HEK293 (cell line): ENCODE measurements at regions not wholly inside any gene's neighbourhood (a gene's known extent, or its start where the extent isn't known, plus 50 kb on each side); places are given as distances from the start of the nearest gene placed in this dataset.

Experiments used
- CTCF ChIA-PET: fragments of 350-600 bp; formaldehyde crosslinking; extraction: SDS; loops from one replicate; lab custom pipeline; 2021; ENCODE audit warnings: antibody characterized with exemption; lab: Yijun Ruan, JAX
- POLR2A ChIA-PET: fragments of 300-600 bp; formaldehyde crosslinking; extraction: SDS; loops from one replicate; lab custom pipeline; 2020; ENCODE audit warnings: antibody characterized with exemption, inconsistent platforms; lab: Yijun Ruan, JAX
- H3K27ac ChIP-seq: fragments of 200-500 bp; sonication (Bioruptor generic); 2 replicates; pipeline ENCODE4 v1.5.1; 2014; ENCODE audit warnings: low read depth, low read length, control low read depth, inconsistent platforms; ENCODE audit errors: extremely low read depth
- H3K36me3 ChIP-seq, 2 experiments: fragments of 200-500 bp in 1 of 2; sonication (Bioruptor generic) in 1 of 2; 1 replicate in 1 of 2; 2 replicates in 1 of 2; pipeline ENCODE4 v1.5.1; 2014 to 2017; ENCODE audit warnings: inconsistent platforms in 2 of 2, low read length in 2 of 2; ENCODE audit not compliant: control insufficient read depth in 2 of 2, insufficient read depth in 1 of 2
- H3K4me1 ChIP-seq: fragments of 200-500 bp; sonication (Bioruptor generic); 2 replicates; pipeline ENCODE4 v1.5.1; 2014; ENCODE audit warnings: mild to moderate bottlenecking, low read length, inconsistent platforms; ENCODE audit not compliant: control insufficient read depth, insufficient read depth
- H3K4me3 ChIP-seq: 2 replicates; pipeline ENCODE4 v1.5.1; 2011; ENCODE audit warnings: low read depth, mild to moderate bottlenecking, control low read depth, low read length, moderate library complexity
- H3K9me3 ChIP-seq: fragments of 200-500 bp; sonication (Bioruptor generic); 2 replicates; pipeline ENCODE4 v1.5.1; 2014; ENCODE audit warnings: low read depth, low read length, inconsistent platforms; ENCODE audit not compliant: control insufficient read depth, insufficient read depth
- EGR2 ChIP-seq: fragments of 450-650 bp; formaldehyde crosslinking; IDR thresholded peaks from 2 replicates; pipeline ENCODE4 v1.5.1; 2016; ENCODE audit warnings: low read depth, missing biosample characterization, missing genetic modification characterization
- MZF1 ChIP-seq: fragments of 450-650 bp; formaldehyde crosslinking; IDR thresholded peaks from 2 replicates; pipeline ENCODE4 v1.5.1; 2017; ENCODE audit warnings: missing biosample characterization, missing genetic modification characterization, borderline replicate concordance
- OVOL3 ChIP-seq: fragments of 450-650 bp; formaldehyde crosslinking; IDR thresholded peaks from 2 replicates; pipeline ENCODE4 v1.5.1; 2016; ENCODE audit warnings: missing biosample characterization, missing genetic modification characterization
- SP7 ChIP-seq: fragments of 450-650 bp; formaldehyde crosslinking; IDR thresholded peaks from 2 replicates; pipeline ENCODE4 v1.5.1; 2016; ENCODE audit warnings: missing biosample characterization, missing genetic modification characterization
- TRIM28 ChIP-seq: IDR thresholded peaks from 2 replicates; pipeline ENCODE4 v1.6.1; 2011; ENCODE audit warnings: low read length, control low read depth, borderline replicate concordance
- ZFHX2 ChIP-seq: fragments of 450-650 bp; formaldehyde crosslinking; conservative IDR thresholded peaks from 2 replicates; pipeline ENCODE4 v1.5.1; 2016; ENCODE audit warnings: missing biosample characterization, missing genetic modification characterization
- ZNF19 ChIP-seq: fragments of 450-650 bp; formaldehyde crosslinking; IDR thresholded peaks from 2 replicates; pipeline ENCODE4; 2016; ENCODE audit warnings: missing biosample characterization, missing genetic modification characterization, low read depth
- ZNF274 ChIP-seq, 2 experiments: fragments of 200-500 bp in 1 of 2; fragments of 450-650 bp in 1 of 2; sonication (Bioruptor generic) in 1 of 2; formaldehyde crosslinking in 1 of 2; IDR thresholded peaks; 2 replicates each; pipeline versions ENCODE4 v1.5.1 to v1.6.1; 2014 to 2016; ENCODE audit warnings: borderline replicate concordance in 1 of 2, inconsistent platforms in 1 of 2, low read length in 1 of 2, missing biosample characterization in 1 of 2, missing genetic modification characterization in 1 of 2
- ZNF596 ChIP-seq: fragments of 450-650 bp; IDR thresholded peaks from 2 replicates; pipeline ENCODE4 v1.5.0; 2018; ENCODE audit warnings: missing biosample characterization, mild to moderate bottlenecking, missing genetic modification characterization, moderate library complexity
- TF ChIP-seq, protein P1 (sequence below): fragments of 450-650 bp; formaldehyde crosslinking; IDR thresholded peaks from 2 replicates; pipeline ENCODE4 v1.5.1; 2016; ENCODE audit warnings: missing biosample characterization, missing genetic modification characterization
- TF ChIP-seq, protein P2 (sequence below): fragments of 450-650 bp; formaldehyde crosslinking; IDR thresholded peaks from 2 replicates; pipeline ENCODE4 v1.5.1; 2016; ENCODE audit warnings: missing biosample characterization, missing genetic modification characterization, borderline replicate concordance
- TF ChIP-seq, protein P3 (sequence below): fragments of 450-650 bp; formaldehyde crosslinking; IDR thresholded peaks from 2 replicates; pipeline ENCODE4 v1.5.1; 2016; ENCODE audit warnings: missing biosample characterization, missing genetic modification characterization
- TF ChIP-seq, protein P4 (sequence below): fragments of 450-650 bp; formaldehyde crosslinking; IDR thresholded peaks from 2 replicates; pipeline ENCODE4 v1.5.1; 2017; ENCODE audit warnings: missing biosample characterization, missing genetic modification characterization
- TF ChIP-seq, protein P5 (sequence below): fragments of 450-650 bp; formaldehyde crosslinking; IDR thresholded peaks from 2 replicates; pipeline ENCODE4 v1.5.1; 2016; ENCODE audit warnings: missing biosample characterization, missing genetic modification characterization

DNA sequence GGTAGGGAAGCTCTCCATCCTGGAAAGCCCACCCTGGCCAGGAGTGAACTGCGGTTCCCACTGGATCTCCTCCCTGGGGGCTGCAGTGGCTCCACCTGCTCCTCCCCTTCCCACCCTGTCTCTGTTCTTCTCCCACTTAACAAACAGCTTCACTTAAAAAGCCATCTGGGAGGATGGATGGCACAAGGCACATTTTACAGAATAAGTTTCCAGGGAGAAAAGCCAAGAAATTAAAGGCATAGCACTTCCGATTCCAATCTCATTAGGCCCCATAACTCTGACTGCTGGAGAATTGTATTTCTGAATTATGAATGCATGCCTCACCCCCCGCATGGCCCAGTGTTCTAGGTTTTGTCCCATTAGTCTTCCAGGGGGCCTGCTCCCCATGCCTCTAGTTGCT lies 718.3 kb downstream of the PTPRU start (continued):
- TF ChIP-seq, protein P1, sequence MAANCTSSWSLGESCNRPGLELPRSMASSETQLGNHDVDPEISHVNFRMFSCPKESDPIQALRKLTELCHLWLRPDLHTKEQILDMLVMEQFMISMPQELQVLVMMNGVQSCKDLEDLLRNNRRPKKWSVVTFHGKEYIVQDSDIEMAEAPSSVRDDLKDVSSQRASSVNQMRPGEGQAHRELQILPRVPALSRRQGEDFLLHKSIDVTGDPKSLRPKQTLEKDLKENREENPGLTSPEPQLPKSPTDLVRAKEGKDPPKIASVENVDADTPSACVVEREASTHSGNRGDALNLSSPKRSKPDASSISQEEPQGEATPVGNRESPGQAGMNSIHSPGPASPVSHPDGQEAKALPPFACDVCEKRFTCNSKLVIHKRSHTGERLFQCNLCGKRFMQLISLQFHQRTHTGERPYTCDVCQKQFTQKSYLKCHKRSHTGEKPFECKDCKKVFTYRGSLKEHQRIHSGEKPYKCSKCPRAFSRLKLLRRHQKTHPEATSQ (tag by site-specific recombination), result no peak
- TF ChIP-seq, protein P2, sequence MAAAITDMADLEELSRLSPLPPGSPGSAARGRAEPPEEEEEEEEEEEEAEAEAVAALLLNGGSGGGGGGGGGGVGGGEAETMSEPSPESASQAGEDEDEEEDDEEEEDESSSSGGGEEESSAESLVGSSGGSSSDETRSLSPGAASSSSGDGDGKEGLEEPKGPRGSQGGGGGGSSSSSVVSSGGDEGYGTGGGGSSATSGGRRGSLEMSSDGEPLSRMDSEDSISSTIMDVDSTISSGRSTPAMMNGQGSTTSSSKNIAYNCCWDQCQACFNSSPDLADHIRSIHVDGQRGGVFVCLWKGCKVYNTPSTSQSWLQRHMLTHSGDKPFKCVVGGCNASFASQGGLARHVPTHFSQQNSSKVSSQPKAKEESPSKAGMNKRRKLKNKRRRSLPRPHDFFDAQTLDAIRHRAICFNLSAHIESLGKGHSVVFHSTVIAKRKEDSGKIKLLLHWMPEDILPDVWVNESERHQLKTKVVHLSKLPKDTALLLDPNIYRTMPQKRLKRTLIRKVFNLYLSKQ (tag by site-specific recombination), result no peak
- TF ChIP-seq MZF1 (tag by site-specific recombination) (no peak), TRIM28 (no peak), OVOL3 (tag by site-specific recombination) (no peak), ZNF19 (tag by site-specific recombination) (no peak), SP7 (tag by site-specific recombination) (no peak)

DNA sequence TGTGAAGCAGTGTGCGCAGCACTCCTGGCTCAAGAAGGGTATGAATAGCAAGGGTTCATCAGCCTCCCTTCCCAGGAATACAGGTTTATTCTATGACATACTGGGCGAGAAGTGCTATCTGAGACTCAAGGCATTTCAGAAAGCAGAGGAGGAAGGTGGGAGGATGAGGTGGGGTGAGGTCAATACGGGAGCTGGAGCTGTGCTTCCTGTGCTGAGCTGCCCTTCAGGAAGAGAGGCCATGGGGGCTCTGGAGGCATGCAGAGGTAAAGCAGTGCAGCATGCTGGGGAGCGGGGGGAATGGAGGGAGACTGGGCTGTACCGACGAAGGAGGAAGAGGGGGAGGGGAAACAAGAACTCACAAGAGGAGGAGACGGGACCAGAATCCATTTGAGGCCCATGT lies 717.6 kb downstream of the PTPRU start:
- POLR2A ChIA-PET, result no interaction called here
- no peaks in the 10 kb centered on the region for H3K36me3 ChIP-seq
- TF ChIP-seq EGR2 (peak; percentile 84), ZFHX2 (tag by site-specific recombination) (peak; percentile 75), ZNF274 (IDR thresholded peaks at IDR 0.05; ENCODE audit: low read length) (no peak), ZNF274 (tag by site-specific recombination; IDR thresholded peaks at IDR 0.05; ENCODE audit: borderline replicate concordance) (no peak)
- H3K4me3 ChIP-seq, result no peak overlapping the region
- no peaks in the 10 kb centered on the region for H3K4me1 ChIP-seq
- CTCF ChIA-PET, result no interaction called here
- no peak overlapping the region for H3K27ac ChIP-seq
- no peaks in the 10 kb centered on the region for H3K9me3 ChIP-seq

DNA sequence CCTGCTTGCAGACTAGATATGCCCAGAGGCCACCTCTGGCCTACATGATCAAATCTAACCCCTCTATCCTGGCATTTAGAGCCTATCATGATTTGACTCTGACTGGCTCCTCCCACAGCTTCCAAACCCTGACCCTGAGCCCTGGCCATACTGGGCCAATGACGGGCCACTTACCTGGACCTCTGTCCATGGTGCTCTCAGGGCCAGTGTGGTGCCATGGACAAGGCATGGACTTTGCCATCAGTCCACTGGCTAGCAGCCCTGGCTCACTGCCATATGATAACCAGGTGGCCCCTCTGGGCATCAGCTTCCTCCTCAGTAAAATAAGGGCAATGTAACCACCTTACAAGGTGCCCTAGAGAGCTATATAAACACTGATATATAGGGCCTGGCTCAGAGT lies 713.4 kb downstream of the PTPRU start:
- no peaks in the 10 kb centered on the region for H3K4me1 ChIP-seq

DNA sequence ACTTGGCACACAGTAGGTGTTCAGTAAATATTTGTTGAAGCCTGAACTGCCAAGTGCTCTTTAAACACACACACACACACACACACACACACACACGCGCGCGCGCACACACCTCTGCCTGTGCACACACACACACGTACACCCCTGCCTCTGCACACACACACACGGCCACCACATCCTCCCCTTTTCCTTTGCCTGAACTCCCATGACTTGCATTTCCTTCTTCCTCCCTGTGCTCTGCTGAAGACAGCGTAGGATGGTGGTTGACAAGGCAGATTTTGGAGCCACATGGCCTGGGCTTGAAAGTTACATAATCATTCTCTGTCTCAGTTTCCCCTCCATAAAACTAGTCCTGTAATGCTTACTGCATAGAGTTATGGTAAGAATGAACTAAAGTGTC lies 712.3 kb downstream of the PTPRU start:
- no peak overlapping the region for H3K4me3 ChIP-seq
- no peaks in the 10 kb centered on the region for H3K4me1 ChIP-seq
- no peaks in the 10 kb centered on the region for H3K9me3 ChIP-seq
- no peaks in the 10 kb centered on the region for H3K36me3 ChIP-seq
- no peak overlapping the region for H3K27ac ChIP-seq
- CTCF ChIA-PET, result no interaction called here
- POLR2A ChIA-PET, result no interaction called here
- TF ChIP-seq, protein P3, sequence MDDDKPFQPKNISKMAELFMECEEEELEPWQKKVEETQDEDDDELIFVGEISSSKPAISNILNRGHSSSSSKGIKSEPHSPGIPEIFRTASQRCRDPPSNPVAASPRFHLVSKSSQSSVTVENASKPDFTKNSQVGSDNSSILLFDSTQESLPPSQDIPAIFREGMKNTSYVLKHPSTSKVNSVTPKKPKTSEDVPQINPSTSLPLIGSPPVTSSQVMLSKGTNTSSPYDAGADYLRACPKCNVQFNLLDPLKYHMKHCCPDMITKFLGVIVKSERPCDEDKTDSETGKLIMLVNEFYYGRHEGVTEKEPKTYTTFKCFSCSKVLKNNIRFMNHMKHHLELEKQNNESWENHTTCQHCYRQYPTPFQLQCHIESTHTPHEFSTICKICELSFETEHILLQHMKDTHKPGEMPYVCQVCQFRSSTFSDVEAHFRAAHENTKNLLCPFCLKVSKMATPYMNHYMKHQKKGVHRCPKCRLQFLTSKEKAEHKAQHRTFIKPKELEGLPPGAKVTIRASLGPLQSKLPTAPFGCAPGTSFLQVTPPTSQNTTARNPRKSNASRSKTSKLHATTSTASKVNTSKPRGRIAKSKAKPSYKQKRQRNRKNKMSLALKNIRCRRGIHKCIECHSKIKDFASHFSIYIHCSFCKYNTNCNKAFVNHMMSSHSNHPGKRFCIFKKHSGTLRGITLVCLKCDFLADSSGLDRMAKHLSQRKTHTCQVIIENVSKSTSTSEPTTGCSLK (tag by site-specific recombination), result no peak
- TF ChIP-seq ZNF274 (IDR thresholded peaks at IDR 0.05; ENCODE audit: low read length), result no peak
- no peak for TF ChIP-seq ZNF274 (tag by site-specific recombination; IDR thresholded peaks at IDR 0.05; ENCODE audit: borderline replicate concordance)
- TF ChIP-seq, protein P4, sequence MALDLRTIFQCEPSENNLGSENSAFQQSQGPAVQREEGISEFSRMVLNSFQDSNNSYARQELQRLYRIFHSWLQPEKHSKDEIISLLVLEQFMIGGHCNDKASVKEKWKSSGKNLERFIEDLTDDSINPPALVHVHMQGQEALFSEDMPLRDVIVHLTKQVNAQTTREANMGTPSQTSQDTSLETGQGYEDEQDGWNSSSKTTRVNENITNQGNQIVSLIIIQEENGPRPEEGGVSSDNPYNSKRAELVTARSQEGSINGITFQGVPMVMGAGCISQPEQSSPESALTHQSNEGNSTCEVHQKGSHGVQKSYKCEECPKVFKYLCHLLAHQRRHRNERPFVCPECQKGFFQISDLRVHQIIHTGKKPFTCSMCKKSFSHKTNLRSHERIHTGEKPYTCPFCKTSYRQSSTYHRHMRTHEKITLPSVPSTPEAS (tag by site-specific recombination), result peak; percentile 11; the same call in 1 of the 2 replicates

More for the DNA sequence above, 713.4 kb downstream of the PTPRU start:
- Histone ChIP-seq H3K27ac (no peak overlapping the region), H3K9me3 (no peaks in the 10 kb centered on the region), H3K36me3 (no peaks in the 10 kb centered on the region), H3K4me3 (no peak overlapping the region)
- ChIA-PET POLR2A (no interaction called here), CTCF (no interaction called here)
- TF ChIP-seq ZNF596 (tag by site-specific recombination), result no peak
- TF ChIP-seq, protein P5, sequence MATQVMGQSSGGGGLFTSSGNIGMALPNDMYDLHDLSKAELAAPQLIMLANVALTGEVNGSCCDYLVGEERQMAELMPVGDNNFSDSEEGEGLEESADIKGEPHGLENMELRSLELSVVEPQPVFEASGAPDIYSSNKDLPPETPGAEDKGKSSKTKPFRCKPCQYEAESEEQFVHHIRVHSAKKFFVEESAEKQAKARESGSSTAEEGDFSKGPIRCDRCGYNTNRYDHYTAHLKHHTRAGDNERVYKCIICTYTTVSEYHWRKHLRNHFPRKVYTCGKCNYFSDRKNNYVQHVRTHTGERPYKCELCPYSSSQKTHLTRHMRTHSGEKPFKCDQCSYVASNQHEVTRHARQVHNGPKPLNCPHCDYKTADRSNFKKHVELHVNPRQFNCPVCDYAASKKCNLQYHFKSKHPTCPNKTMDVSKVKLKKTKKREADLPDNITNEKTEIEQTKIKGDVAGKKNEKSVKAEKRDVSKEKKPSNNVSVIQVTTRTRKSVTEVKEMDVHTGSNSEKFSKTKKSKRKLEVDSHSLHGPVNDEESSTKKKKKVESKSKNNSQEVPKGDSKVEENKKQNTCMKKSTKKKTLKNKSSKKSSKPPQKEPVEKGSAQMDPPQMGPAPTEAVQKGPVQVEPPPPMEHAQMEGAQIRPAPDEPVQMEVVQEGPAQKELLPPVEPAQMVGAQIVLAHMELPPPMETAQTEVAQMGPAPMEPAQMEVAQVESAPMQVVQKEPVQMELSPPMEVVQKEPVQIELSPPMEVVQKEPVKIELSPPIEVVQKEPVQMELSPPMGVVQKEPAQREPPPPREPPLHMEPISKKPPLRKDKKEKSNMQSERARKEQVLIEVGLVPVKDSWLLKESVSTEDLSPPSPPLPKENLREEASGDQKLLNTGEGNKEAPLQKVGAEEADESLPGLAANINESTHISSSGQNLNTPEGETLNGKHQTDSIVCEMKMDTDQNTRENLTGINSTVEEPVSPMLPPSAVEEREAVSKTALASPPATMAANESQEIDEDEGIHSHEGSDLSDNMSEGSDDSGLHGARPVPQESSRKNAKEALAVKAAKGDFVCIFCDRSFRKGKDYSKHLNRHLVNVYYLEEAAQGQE (tag by site-specific recombination), result peak; percentile 65; the same call in 1 of the 2 replicates
